BLaER1 (cell line): ENCODE measurements at regions not wholly inside any gene's neighbourhood (a gene's known extent, or its start where the extent isn't known, plus 50 kb on each side); places are given as distances from the start of the nearest gene placed in this dataset.

Experiments
- H3K27ac ChIP-seq: shearing (Covaris generic); formaldehyde crosslinking; 2 replicates; pipeline ENCODE4 v1.8.1; 2022
- H3K27me3 ChIP-seq: shearing (Covaris generic); formaldehyde crosslinking; 2 replicates; pipeline ENCODE4 v1.8.1; 2022
- H3K36me3 ChIP-seq: shearing (Covaris generic); formaldehyde crosslinking; 2 replicates; pipeline ENCODE4 v1.8.1; 2022
- H3K4me1 ChIP-seq: shearing (Covaris generic); formaldehyde crosslinking; 2 replicates; pipeline ENCODE4 v1.8.1; 2022
- H3K4me2 ChIP-seq: shearing (Covaris generic); formaldehyde crosslinking; 2 replicates; pipeline ENCODE4 v1.8.1; 2022
- H3K4me3 ChIP-seq: shearing (Covaris generic); formaldehyde crosslinking; 2 replicates; pipeline ENCODE4 v1.8.1; 2022
- H3K9ac ChIP-seq: shearing (Covaris generic); formaldehyde crosslinking; 2 replicates; pipeline ENCODE4 v1.8.1; 2022
- H3K9me3 ChIP-seq: shearing (Covaris generic); formaldehyde crosslinking; 2 replicates; pipeline ENCODE4 v1.8.1; 2022
- H4K20me1 ChIP-seq: shearing (Covaris generic); formaldehyde crosslinking; 2 replicates; pipeline ENCODE4 v1.8.1; 2022
- Cebpa-rat ChIP-seq: shearing (Covaris generic); IDR thresholded peaks from 2 replicates; pipeline ENCODE4 v1.8.1; 2022

DNA sequence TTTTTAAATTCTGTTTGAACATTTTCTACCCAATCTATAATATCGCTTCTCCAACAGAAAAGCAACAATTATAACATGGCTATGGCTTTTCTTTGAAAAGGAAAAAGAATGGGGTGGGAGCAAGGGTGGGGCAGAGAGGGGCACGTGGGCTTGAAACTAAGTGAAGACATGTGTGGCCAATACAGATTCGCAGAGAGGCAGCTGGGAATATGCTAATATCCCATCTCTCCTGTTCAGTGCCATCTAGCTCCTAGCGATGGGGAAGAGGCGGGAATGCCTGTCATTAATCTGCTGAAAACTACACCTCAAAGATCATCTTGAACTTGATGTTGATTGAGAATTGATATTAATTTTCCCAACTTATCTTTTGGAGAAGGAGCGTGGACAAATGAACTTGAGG is 65.5 kb upstream of the ITGA6 start:
- no peaks in the 10 kb centered on the region for H3K36me3 ChIP-seq
- peaks cover 35% of the 10 kb centered on the region for H3K4me1 ChIP-seq
- H3K4me2 ChIP-seq, result no peak overlapping the region
- H3K9me3 ChIP-seq, result peaks cover under 1% of the 10 kb centered on the region; the same call in 1 of the 2 replicates
- TF ChIP-seq Cebpa-rat, result no peak
- H3K27ac ChIP-seq, result no peak overlapping the region
- no peaks in the 10 kb centered on the region for H3K27me3 ChIP-seq
- H4K20me1 ChIP-seq, result no peaks in the 10 kb centered on the region
- H3K4me3 ChIP-seq, result no peak overlapping the region
- H3K9ac ChIP-seq, result no peak overlapping the region

DNA sequence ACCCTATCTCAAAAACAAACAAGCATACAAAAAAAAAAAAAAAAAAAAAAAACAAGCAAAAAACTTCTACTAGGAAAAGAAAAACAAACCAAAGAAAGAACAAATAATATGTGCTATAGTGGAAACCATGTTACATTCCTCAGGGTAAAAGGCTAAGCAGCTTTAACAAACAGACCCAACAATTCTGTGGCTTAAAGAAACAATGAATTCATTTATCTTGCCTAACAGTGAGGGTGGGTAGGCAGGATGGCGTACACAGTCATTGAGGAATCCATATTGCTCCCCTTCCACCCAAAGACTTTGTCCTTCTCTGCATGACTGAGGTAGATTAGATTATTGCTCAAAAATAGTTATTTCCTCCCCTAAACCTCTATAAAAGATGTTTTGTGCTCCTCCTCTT is 63.1 kb upstream of the ITGA6 start:
- Histone ChIP-seq H3K9ac (no peak overlapping the region), H3K36me3 (no peaks in the 10 kb centered on the region), H3K27me3 (no peaks in the 10 kb centered on the region), H3K27ac (no peak overlapping the region), H4K20me1 (no peaks in the 10 kb centered on the region), H3K9me3 (peaks cover 19% of the 10 kb centered on the region), H3K4me1 (peaks cover 11% of the 10 kb centered on the region), H3K4me2 (no peak overlapping the region), H3K4me3 (no peak overlapping the region)
- TF ChIP-seq Cebpa-rat, result no peak

DNA sequence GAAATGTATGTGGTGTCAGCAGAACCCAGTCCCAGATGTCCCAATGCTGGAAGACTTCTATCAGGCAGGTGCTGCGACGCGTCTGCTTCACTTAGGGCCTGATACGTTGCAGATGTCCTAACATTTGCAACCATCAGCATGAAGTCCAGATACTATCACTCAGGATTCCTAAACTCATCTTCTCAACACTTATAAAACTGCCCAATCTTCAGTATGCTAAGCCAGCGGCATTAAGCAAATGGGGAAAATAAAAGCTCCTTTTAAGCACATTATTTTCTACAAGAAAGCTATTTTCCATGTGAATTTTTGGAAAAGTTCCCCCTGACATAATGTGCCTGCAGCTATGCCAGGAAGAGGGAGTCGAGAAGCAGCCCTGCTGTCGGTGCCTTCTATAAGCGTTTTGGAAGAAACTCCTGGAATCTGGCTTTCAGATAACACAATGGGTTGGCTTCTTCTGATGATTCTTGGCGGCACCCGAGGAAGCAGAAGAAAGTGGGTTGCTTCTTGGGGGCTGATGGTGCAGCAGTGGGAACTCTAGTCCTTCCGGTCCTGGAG is 60.7 kb upstream of the ITGA6 start:
- H3K27me3 ChIP-seq, result no peaks in the 10 kb centered on the region
- no peak for TF ChIP-seq Cebpa-rat
- H3K4me2 ChIP-seq, result no peak overlapping the region
- H3K27ac ChIP-seq, result no peak overlapping the region
- H3K4me3 ChIP-seq, result no peak overlapping the region
- no peak overlapping the region for H3K9ac ChIP-seq
- no peaks in the 10 kb centered on the region for H3K4me1 ChIP-seq
- H3K36me3 ChIP-seq, result no peaks in the 10 kb centered on the region
- H4K20me1 ChIP-seq, result no peaks in the 10 kb centered on the region
- peaks cover 27% of the 10 kb centered on the region for H3K9me3 ChIP-seq

DNA sequence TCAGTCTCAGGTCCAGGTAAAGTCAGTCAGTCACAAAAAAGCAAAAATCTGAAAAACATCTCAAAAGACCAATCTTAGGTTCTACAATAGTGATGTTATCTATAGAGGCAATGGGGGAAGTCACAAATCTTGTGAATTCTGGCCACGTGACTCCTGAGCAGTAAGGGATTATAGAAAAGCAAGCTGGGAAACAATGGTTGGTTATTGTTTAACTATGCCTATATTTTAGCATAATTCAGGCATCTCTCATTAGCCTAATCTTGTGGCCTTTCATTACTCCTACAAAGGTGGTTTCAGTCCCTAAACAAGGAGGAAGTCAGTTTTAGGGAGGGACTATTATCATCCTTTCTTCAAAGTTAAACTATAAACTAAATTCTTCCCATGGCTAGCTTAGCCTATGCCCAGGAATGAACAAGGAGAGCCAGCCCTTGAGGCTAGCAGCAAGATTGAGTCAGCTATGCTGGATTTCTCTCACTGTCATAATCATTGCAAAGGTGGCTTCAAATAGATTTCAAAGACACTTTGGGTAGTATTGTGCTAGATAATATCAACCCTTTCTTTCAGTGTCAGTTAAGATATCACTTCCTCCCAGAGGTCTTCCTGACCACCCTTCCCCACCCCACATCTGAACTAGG is 56.4 kb upstream of the ITGA6 start:
- H3K9me3 ChIP-seq, result peaks cover 31% of the 10 kb centered on the region
- H4K20me1 ChIP-seq, result no peaks in the 10 kb centered on the region
- no peak overlapping the region for H3K4me2 ChIP-seq
- no peaks in the 10 kb centered on the region for H3K27me3 ChIP-seq
- no peak overlapping the region for H3K4me3 ChIP-seq
- H3K9ac ChIP-seq, result no peak overlapping the region
- H3K27ac ChIP-seq, result no peak overlapping the region
- H3K36me3 ChIP-seq, result no peaks in the 10 kb centered on the region
- peaks cover 3% of the 10 kb centered on the region; the same call in 1 of the 2 replicates for H3K4me1 ChIP-seq
- TF ChIP-seq Cebpa-rat, result no peak

DNA sequence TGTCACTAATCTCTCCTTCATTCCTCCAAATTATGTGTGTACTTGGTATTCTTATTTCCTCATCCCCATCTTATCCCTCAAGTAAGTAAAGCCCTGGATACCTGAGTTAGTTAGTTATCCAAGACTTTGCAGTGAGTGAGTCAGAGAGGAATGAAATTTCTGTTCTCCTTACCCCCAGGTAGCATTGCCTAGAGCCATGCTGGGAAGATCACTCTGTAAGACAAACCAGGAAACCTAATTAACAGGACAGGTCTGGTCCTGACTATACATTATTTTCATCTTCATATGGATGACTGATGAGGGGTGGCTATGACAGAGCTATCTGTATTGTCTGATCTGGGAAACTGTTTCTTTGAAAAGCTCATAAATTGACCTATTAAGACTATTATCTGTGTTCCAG is 55.0 kb upstream of the ITGA6 start:
- Histone ChIP-seq H3K36me3 (no peaks in the 10 kb centered on the region), H3K9me3 (peaks cover 26% of the 10 kb centered on the region), H3K4me1 (peaks cover 18% of the 10 kb centered on the region), H3K27me3 (no peaks in the 10 kb centered on the region), H3K9ac (no peak overlapping the region), H3K4me2 (no peak overlapping the region), H4K20me1 (no peaks in the 10 kb centered on the region), H3K27ac (no peak overlapping the region), H3K4me3 (no peak overlapping the region)
- TF ChIP-seq Cebpa-rat, result no peak

DNA sequence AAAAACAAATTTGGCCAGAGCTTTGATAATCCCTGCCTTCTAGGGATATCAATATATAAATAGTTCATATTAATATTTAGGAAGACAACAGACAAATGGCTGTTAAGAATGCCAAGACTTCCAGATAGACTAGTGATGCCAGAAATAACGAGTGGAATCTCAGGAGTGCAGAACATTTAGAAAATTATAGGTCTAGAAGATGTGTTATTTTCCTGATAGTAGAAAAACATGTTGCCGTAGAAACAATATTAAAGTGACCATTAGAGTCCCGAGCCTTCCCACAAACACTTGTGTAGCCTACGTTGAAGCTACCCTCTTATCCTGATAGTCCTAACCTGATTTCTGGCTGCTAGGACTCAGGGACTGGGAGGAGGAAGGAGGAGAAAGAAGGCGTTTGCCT is 54.3 kb upstream of the ITGA6 start:
- peaks cover 24% of the 10 kb centered on the region for H3K4me1 ChIP-seq
- H3K4me2 ChIP-seq, result no peak overlapping the region
- no peak for TF ChIP-seq Cebpa-rat
- H4K20me1 ChIP-seq, result no peaks in the 10 kb centered on the region
- H3K27ac ChIP-seq, result no peak overlapping the region
- H3K27me3 ChIP-seq, result no peaks in the 10 kb centered on the region
- no peaks in the 10 kb centered on the region for H3K36me3 ChIP-seq
- peaks cover 24% of the 10 kb centered on the region for H3K9me3 ChIP-seq
- H3K9ac ChIP-seq, result no peak overlapping the region
- no peak overlapping the region for H3K4me3 ChIP-seq

DNA sequence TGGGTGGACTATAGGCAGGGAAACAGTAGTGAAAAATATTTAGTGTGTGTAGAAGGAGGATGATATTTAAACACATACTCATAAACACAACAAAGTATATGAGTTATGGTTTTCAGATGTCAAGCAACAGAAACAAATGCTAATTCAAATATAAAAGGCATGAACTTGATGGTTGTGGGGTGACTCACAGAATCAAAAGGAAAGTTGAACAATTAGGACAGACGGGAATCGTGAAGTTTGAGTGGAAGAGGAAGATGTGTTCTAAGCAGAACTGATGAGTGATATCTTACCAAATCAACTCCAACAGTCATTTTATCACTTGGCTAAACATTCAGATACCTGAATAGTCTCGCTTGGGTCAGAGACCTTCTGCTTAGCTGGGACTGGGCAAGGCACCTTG is 53.6 kb upstream of the ITGA6 start:
- H3K4me3 ChIP-seq, result no peak overlapping the region
- peaks cover 31% of the 10 kb centered on the region for H3K4me1 ChIP-seq
- no peak overlapping the region for H3K27ac ChIP-seq
- no peaks in the 10 kb centered on the region for H4K20me1 ChIP-seq
- peaks cover 18% of the 10 kb centered on the region for H3K9me3 ChIP-seq
- no peaks in the 10 kb centered on the region for H3K36me3 ChIP-seq
- H3K27me3 ChIP-seq, result no peaks in the 10 kb centered on the region
- no peak for TF ChIP-seq Cebpa-rat
- H3K9ac ChIP-seq, result no peak overlapping the region
- H3K4me2 ChIP-seq, result no peak overlapping the region

DNA sequence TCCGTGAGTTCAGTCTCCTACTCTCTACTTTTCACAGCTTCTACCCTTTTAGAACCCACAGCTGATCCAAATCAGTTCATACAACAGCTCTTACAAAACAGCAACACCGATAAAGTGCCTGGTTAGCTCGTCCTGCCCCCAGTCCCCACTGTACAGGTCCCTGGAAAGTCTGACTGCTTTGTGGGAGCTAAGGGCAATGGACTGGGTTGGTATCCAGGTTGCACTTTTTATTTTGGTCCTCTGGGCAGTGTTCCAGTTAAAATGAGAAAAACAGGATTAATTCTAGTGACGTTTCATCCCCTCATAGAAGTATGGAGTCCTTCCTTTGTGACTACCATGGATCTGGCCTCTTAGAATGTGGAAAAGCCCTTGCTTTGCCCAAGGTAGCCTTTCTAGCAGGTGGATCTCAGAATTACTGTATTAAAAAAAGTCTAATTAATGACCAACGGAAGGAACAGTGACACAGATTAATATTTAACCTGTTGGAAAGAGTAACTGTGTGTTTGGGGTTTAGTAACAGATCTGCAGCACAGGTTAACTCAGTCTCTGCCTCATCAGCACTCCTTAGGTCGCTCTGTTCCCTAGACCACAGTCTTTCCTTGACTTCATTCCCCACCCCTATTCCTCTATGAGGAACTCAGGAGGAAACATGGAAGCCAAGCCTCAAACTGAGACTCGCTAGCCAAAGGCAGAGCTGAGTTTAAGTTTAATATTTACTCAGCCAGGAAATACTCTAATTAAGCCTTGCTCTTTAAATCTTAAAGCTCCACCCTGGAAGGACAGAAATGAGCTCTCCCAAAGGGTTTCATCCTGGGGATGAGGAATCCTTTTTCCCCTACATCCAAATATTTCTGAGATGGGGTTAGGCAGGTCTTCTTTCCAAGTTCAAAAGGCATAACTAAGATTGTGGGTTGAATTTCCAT is 52.8 kb upstream of the ITGA6 start:
- Histone ChIP-seq H3K4me3 (no peak overlapping the region), H3K27ac (no peak overlapping the region), H3K9ac (no peak overlapping the region), H4K20me1 (no peaks in the 10 kb centered on the region), H3K4me2 (no peak overlapping the region), H3K9me3 (peaks cover 18% of the 10 kb centered on the region), H3K27me3 (no peaks in the 10 kb centered on the region), H3K4me1 (peaks cover 36% of the 10 kb centered on the region), H3K36me3 (peaks cover 4% of the 10 kb centered on the region; the same call in 1 of the 2 replicates)
- no peak for TF ChIP-seq Cebpa-rat

DNA sequence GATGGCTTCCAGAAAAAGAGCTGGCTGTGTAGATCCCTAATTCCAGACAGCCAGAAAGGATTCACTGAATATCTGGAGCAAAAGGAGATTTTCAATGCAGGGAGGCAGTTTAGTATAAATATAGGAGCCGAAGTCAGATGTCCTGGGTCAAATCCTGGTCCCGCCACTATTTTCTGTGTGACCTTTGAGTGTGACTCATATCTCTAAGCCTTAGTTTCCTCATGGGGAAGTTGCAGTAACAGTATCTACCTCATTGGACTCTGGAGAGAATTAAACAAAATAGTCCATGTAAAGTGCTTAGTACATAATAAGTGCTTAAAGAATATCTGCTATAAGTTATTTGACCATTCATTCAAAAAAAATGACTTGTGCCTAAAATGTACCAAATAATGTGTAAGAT is 52.1 kb upstream of the ITGA6 start:
- no peak for TF ChIP-seq Cebpa-rat

DNA sequence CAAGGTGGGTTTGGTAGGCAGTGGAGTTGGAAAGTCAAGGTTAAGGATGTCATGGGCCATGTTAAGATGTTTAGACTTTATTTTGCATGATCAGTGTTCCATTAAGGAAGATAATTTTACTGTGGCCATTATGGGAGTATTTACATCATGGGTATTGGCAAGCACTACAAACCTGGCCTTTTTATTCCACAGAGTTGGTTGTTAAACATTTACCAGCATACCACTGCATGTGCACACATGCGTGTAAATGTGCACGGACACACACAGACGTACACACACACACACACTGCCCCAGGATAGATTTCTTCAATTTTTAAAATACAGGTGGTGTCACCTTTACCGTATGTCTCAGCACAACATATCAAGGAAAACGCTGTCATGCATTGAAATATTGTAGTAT is 51.4 kb upstream of the ITGA6 start:
- Histone ChIP-seq H3K4me2 (0 out of 2 replicates have a peak overlapping the region, but pooled peaks have one; percentile 74), H3K27ac (no peak overlapping the region), H3K9me3 (peaks cover 20% of the 10 kb centered on the region), H4K20me1 (no peaks in the 10 kb centered on the region), H3K36me3 (peaks cover 6% of the 10 kb centered on the region; the same call in 1 of the 2 replicates), H3K9ac (no peak overlapping the region), H3K4me3 (no peak overlapping the region), H3K4me1 (peaks cover 47% of the 10 kb centered on the region), H3K27me3 (no peaks in the 10 kb centered on the region)
- no peak for TF ChIP-seq Cebpa-rat

More for the DNA sequence above, 52.1 kb upstream of the ITGA6 start:
- Histone ChIP-seq H3K9ac (no peak overlapping the region), H3K27me3 (no peaks in the 10 kb centered on the region), H3K9me3 (peaks cover 19% of the 10 kb centered on the region), H3K4me1 (peaks cover 39% of the 10 kb centered on the region), H3K4me3 (no peak overlapping the region), H3K36me3 (peaks cover 6% of the 10 kb centered on the region; the same call in 1 of the 2 replicates), H3K27ac (no peak overlapping the region), H4K20me1 (no peaks in the 10 kb centered on the region), H3K4me2 (no peak overlapping the region)
